ENCODE measurements at regions not wholly inside any gene's neighbourhood (a gene's known extent, or its start where the extent isn't known, plus 50 kb on each side); places are given as distances from the start of the nearest gene placed in this dataset.
"Not testable (repeated sequence)": the region's sequence is repeated elsewhere in the genome, so short reads cannot be mapped to it uniquely, and the experiment has no call there.

GRCh38 chr12:131540138-131540623, 170.7 kb upstream of the SFSWAP start:
- 100% methylated on average over 2 of the region's 4 CpGs for WGBS (ENCODE audit: insufficient coverage)
- ChIA-PET CTCF (no interaction called here), POLR2A (no interaction called here)
- Histone ChIP-seq H3K27me3 (replicated peaks in 2 of 5; ENCODE audit: control insufficient read depth in 4 of 5, insufficient read depth in 5 of 5, low read length in 4 of 5) (no peaks in the 10 kb centered on the region), H3K9me3 (ENCODE audit: control extremely low read depth in 1 of 5, control insufficient read depth in 4 of 5, insufficient read depth in 2 of 5, low read depth in 1 of 5, low read length in 4 of 5) (peaks cover 0 to 7% (median 3%) of the 10 kb centered on the region in 5 experiments), H3K36me3 (ENCODE audit: control insufficient read depth in 4 of 4, insufficient read depth in 4 of 4, low read length in 3 of 4) (no peaks in the 10 kb centered on the region), H3K4me1 (ENCODE audit: control extremely low read depth in 1 of 4, control insufficient read depth in 4 of 4, insufficient read depth in 4 of 4, low read length in 3 of 4) (peaks cover 6 to 23% (median 20%) of the 10 kb centered on the region in 4 experiments), H3K27ac (ENCODE audit: insufficient read depth in 1 of 2, low read depth in 1 of 2, low read length in 2 of 2, poor library complexity in 1 of 2, severe bottlenecking in 2 of 2) (no peak overlapping the region), H3K4me3 (ENCODE audit: control insufficient read depth in 1 of 7, extremely low read depth in 1 of 7, insufficient read depth in 4 of 7, low read depth in 2 of 7, low read length in 6 of 7) (no peak overlapping the region)
- no peak for DNase-seq

GRCh38 chr12:131541512-131541911, 169.4 kb upstream of the SFSWAP start:
- DNase-seq; POLR2A ChIA-PET; H3K36me3 ChIP-seq (ENCODE audit: control insufficient read depth in 4 of 4, insufficient read depth in 4 of 4, low read length in 3 of 4); H3K27me3 ChIP-seq (replicated peaks in 2 of 5; ENCODE audit: control insufficient read depth in 4 of 5, insufficient read depth in 5 of 5, low read length in 4 of 5); H3K4me3 ChIP-seq (ENCODE audit: control insufficient read depth in 1 of 7, extremely low read depth in 1 of 7, insufficient read depth in 4 of 7, low read depth in 2 of 7, low read length in 6 of 7); H3K27ac ChIP-seq (ENCODE audit: insufficient read depth in 1 of 2, low read depth in 1 of 2, low read length in 2 of 2, poor library complexity in 1 of 2, severe bottlenecking in 2 of 2): not testable (repeated sequence)
- WGBS (ENCODE audit: insufficient coverage), result no CpG with 5 or more reads among the region's 1 CpG
- Histone ChIP-seq H3K9me3 (ENCODE audit: control extremely low read depth in 1 of 5, control insufficient read depth in 4 of 5, insufficient read depth in 2 of 5, low read depth in 1 of 5, low read length in 4 of 5) (peaks cover 0 to 15% (median 3%) of the 10 kb centered on the region in 5 experiments), H3K4me1 (ENCODE audit: control extremely low read depth in 1 of 4, control insufficient read depth in 4 of 4, insufficient read depth in 4 of 4, low read length in 3 of 4) (peaks cover 6 to 14% (median 13%) of the 10 kb centered on the region in 4 experiments)
- CTCF ChIA-PET, result interaction anchor here (1.0 kb wide), 1 partner anchor 22 kb away, joined by 4 read pairs; no protein-coding TSS in a partner anchor

GRCh38 chr12:131542351-131542750, 168.5 kb upstream of the SFSWAP start:
- POLR2A ChIA-PET, result no interaction called here
- Histone ChIP-seq H3K27me3 (replicated peaks in 2 of 5; ENCODE audit: control insufficient read depth in 4 of 5, insufficient read depth in 5 of 5, low read length in 4 of 5) (no peaks in the 10 kb centered on the region), H3K36me3 (ENCODE audit: control insufficient read depth in 4 of 4, insufficient read depth in 4 of 4, low read length in 3 of 4) (no peaks in the 10 kb centered on the region), H3K9me3 (ENCODE audit: control extremely low read depth in 1 of 5, control insufficient read depth in 4 of 5, insufficient read depth in 2 of 5, low read depth in 1 of 5, low read length in 4 of 5) (peaks cover 0 to 15% (median 3%) of the 10 kb centered on the region in 5 experiments), H3K4me1 (ENCODE audit: control extremely low read depth in 1 of 4, control insufficient read depth in 4 of 4, insufficient read depth in 4 of 4, low read length in 3 of 4) (peaks cover 3 to 6% (median 5%) of the 10 kb centered on the region in 4 experiments), H3K27ac (ENCODE audit: insufficient read depth in 1 of 2, low read depth in 1 of 2, low read length in 2 of 2, poor library complexity in 1 of 2, severe bottlenecking in 2 of 2) (no peak overlapping the region), H3K4me3 (ENCODE audit: control insufficient read depth in 1 of 7, extremely low read depth in 1 of 7, insufficient read depth in 4 of 7, low read depth in 2 of 7, low read length in 6 of 7) (no peak overlapping the region)
- no peak for DNase-seq
- WGBS (ENCODE audit: insufficient coverage), result 98% methylated on average over 4 of the region's 4 CpGs
- CTCF ChIA-PET, result no interaction called here

GRCh38 chr12:131543040-131543439, 167.8 kb upstream of the SFSWAP start:
- Histone ChIP-seq H3K27me3 (replicated peaks in 2 of 5; ENCODE audit: control insufficient read depth in 4 of 5, insufficient read depth in 5 of 5, low read length in 4 of 5) (no peaks in the 10 kb centered on the region), H3K4me3 (ENCODE audit: control insufficient read depth in 1 of 7, extremely low read depth in 1 of 7, insufficient read depth in 4 of 7, low read depth in 2 of 7, low read length in 6 of 7) (no peak overlapping the region), H3K27ac (ENCODE audit: insufficient read depth in 1 of 2, low read depth in 1 of 2, low read length in 2 of 2, poor library complexity in 1 of 2, severe bottlenecking in 2 of 2) (no peak overlapping the region), H3K9me3 (ENCODE audit: control extremely low read depth in 1 of 5, control insufficient read depth in 4 of 5, insufficient read depth in 2 of 5, low read depth in 1 of 5, low read length in 4 of 5) (peaks cover 0 to 15% (median 3%) of the 10 kb centered on the region in 5 experiments), H3K36me3 (ENCODE audit: control insufficient read depth in 4 of 4, insufficient read depth in 4 of 4, low read length in 3 of 4) (no peaks in the 10 kb centered on the region), H3K4me1 (ENCODE audit: control extremely low read depth in 1 of 4, control insufficient read depth in 4 of 4, insufficient read depth in 4 of 4, low read length in 3 of 4) (no peaks in the 10 kb centered on the region)
- ChIA-PET POLR2A (no interaction called here), CTCF (no interaction called here)
- WGBS (ENCODE audit: insufficient coverage), result 100% methylated on average over 4 of the region's 5 CpGs
- no peak for DNase-seq

- CTCF ChIA-PET, result interaction anchor here (1.0 kb wide), 1 partner anchor 12 kb away, joined by 3 read pairs; no protein-coding TSS in a partner anchor
- DNase-seq, result no peak
- Histone ChIP-seq H3K4me1 (ENCODE audit: control extremely low read depth in 1 of 4, control insufficient read depth in 4 of 4, insufficient read depth in 4 of 4, low read length in 3 of 4) (peaks cover 0 to 6% (median 4%) of the 10 kb centered on the region in 4 experiments), H3K36me3 (ENCODE audit: control insufficient read depth in 4 of 4, insufficient read depth in 4 of 4, low read length in 3 of 4) (no peaks in the 10 kb centered on the region), H3K27me3 (replicated peaks in 2 of 5; ENCODE audit: control insufficient read depth in 4 of 5, insufficient read depth in 5 of 5, low read length in 4 of 5) (no peaks in the 10 kb centered on the region), H3K4me3 (ENCODE audit: control insufficient read depth in 1 of 7, extremely low read depth in 1 of 7, insufficient read depth in 4 of 7, low read depth in 2 of 7, low read length in 6 of 7) (no peak overlapping the region), H3K9me3 (ENCODE audit: control extremely low read depth in 1 of 5, control insufficient read depth in 4 of 5, insufficient read depth in 2 of 5, low read depth in 1 of 5, low read length in 4 of 5) (peaks cover 0 to 15% (median 3%) of the 10 kb centered on the region in 5 experiments), H3K27ac (ENCODE audit: insufficient read depth in 1 of 2, low read depth in 1 of 2, low read length in 2 of 2, poor library complexity in 1 of 2, severe bottlenecking in 2 of 2) (no peak overlapping the region)
- POLR2A ChIA-PET, result no interaction called here
- 100% methylated on average over 6 of the region's 6 CpGs for WGBS (ENCODE audit: insufficient coverage)
Measured at GRCh38 chr12:131547555-131547954, 163.3 kb upstream of the SFSWAP start.

- H3K4me3 ChIP-seq (ENCODE audit: control insufficient read depth in 1 of 7, extremely low read depth in 1 of 7, insufficient read depth in 4 of 7, low read depth in 2 of 7, low read length in 6 of 7), result no peak overlapping the region
- peak in 2 of 3 donors; percentile 53 to 63 for DNase-seq
- H3K27me3 ChIP-seq (replicated peaks in 2 of 5; ENCODE audit: control insufficient read depth in 4 of 5, insufficient read depth in 5 of 5, low read length in 4 of 5), result no peaks in the 10 kb centered on the region
- H3K4me1 ChIP-seq (ENCODE audit: control extremely low read depth in 1 of 4, control insufficient read depth in 4 of 4, insufficient read depth in 4 of 4, low read length in 3 of 4), result peaks cover 0 to 6% (median 4%) of the 10 kb centered on the region in 4 experiments
- WGBS (ENCODE audit: insufficient coverage), result 44% methylated on average over 2 of the region's 5 CpGs
- peaks cover 0 to 8% (median 0%) of the 10 kb centered on the region in 5 experiments for H3K9me3 ChIP-seq (ENCODE audit: control extremely low read depth in 1 of 5, control insufficient read depth in 4 of 5, insufficient read depth in 2 of 5, low read depth in 1 of 5, low read length in 4 of 5)
- no peak overlapping the region for H3K27ac ChIP-seq (ENCODE audit: insufficient read depth in 1 of 2, low read depth in 1 of 2, low read length in 2 of 2, poor library complexity in 1 of 2, severe bottlenecking in 2 of 2)
- H3K36me3 ChIP-seq (ENCODE audit: control insufficient read depth in 4 of 4, insufficient read depth in 4 of 4, low read length in 3 of 4), result no peaks in the 10 kb centered on the region
- CTCF ChIA-PET, result interaction anchor here (1.3 kb wide), 1 partner anchor 14 kb away, joined by 3 read pairs; no protein-coding TSS in a partner anchor
- POLR2A ChIA-PET, result no interaction called here
Measured at GRCh38 chr12:131550121-131550520, 160.8 kb upstream of the SFSWAP start.

- H3K27me3 ChIP-seq (replicated peaks in 2 of 5; ENCODE audit: control insufficient read depth in 4 of 5, insufficient read depth in 5 of 5, low read length in 4 of 5), result no peaks in the 10 kb centered on the region
- H3K9me3 ChIP-seq (ENCODE audit: control extremely low read depth in 1 of 5, control insufficient read depth in 4 of 5, insufficient read depth in 2 of 5, low read depth in 1 of 5, low read length in 4 of 5), result no peaks in the 10 kb centered on the region
- no peak for DNase-seq
- H3K27ac ChIP-seq (ENCODE audit: insufficient read depth in 1 of 2, low read depth in 1 of 2, low read length in 2 of 2, poor library complexity in 1 of 2, severe bottlenecking in 2 of 2), result no peak overlapping the region
- no peak overlapping the region for H3K4me3 ChIP-seq (ENCODE audit: control insufficient read depth in 1 of 7, extremely low read depth in 1 of 7, insufficient read depth in 4 of 7, low read depth in 2 of 7, low read length in 6 of 7)
- H3K4me1 ChIP-seq (ENCODE audit: control extremely low read depth in 1 of 4, control insufficient read depth in 4 of 4, insufficient read depth in 4 of 4, low read length in 3 of 4), result peaks cover 0 to 6% (median 4%) of the 10 kb centered on the region in 4 experiments
- CTCF ChIA-PET, result no interaction called here
- 95% methylated on average over 12 of the region's 15 CpGs for WGBS (ENCODE audit: insufficient coverage)
- no peaks in the 10 kb centered on the region for H3K36me3 ChIP-seq (ENCODE audit: control insufficient read depth in 4 of 4, insufficient read depth in 4 of 4, low read length in 3 of 4)
- POLR2A ChIA-PET, result interaction anchor here (0.6 kb wide), 1 partner anchor 165 kb away, joined by 3 read pairs; no protein-coding TSS in a partner anchor
Measured at GRCh38 chr12:131551675-131552491, 159.0 kb upstream of the SFSWAP start.
